AG08396 (cell line): ENCODE measurements at regions not wholly inside any gene's neighbourhood (a gene's known extent, or its start where the extent isn't known, plus 50 kb on each side); places are given as distances from the start of the nearest gene placed in this dataset.
"Not testable (repeated sequence)": the region's sequence is repeated elsewhere in the genome, so short reads cannot be mapped to it uniquely, and the experiment has no call there.

Experiments used
- DNase-seq: peaks from one replicate; pipeline ENCODE4 v3.0.0; 2012; ENCODE audit warnings: low spot score, mixed read lengths

GRCh38 chr17:68097161-68097805 is 61.7 kb downstream of the KPNA2 start:
- no peak for DNase-seq

GRCh38 chr17:68099341-68099753 is 63.8 kb downstream of the KPNA2 start:
- DNase-seq, result not testable (repeated sequence)

- DNase-seq, result no peak
Measured at GRCh38 chr17:68100000-68100641, 64.6 kb downstream of the KPNA2 start.

- DNase-seq, result peak; percentile 93
Measured at GRCh38 chr17:68101075-68101986, 65.8 kb downstream of the KPNA2 start.

- DNase-seq, result no peak
Measured at GRCh38 chr17:68101987-68102314, 66.4 kb downstream of the KPNA2 start.

GRCh38 chr17:68102318-68102758 is 66.8 kb downstream of the KPNA2 start:
- DNase-seq, result no peak

- DNase-seq, result no peak
Measured at GRCh38 chr17:68103148-68103547, 67.6 kb downstream of the KPNA2 start.

- no peak for DNase-seq
Measured at GRCh38 chr17:68106085-68106484, 70.5 kb downstream of the KPNA2 start.

- DNase-seq, result no peak
Measured at GRCh38 chr17:68107373-68107772, 71.8 kb downstream of the KPNA2 start.

- DNase-seq, result no peak
Measured at GRCh38 chr17:68108313-68109000, 72.9 kb downstream of the KPNA2 start.

GRCh38 chr17:68109404-68109803 is 73.9 kb downstream of the KPNA2 start:
- not testable (repeated sequence) for DNase-seq

- not testable (repeated sequence) for DNase-seq
Measured at GRCh38 chr17:68116211-68116610, 80.7 kb downstream of the KPNA2 start.

GRCh38 chr17:68122587-68122986 is 87.1 kb downstream of the KPNA2 start:
- DNase-seq, result no peak

- no peak for DNase-seq
Measured at GRCh38 chr17:68125111-68125870, 89.8 kb downstream of the KPNA2 start.

- DNase-seq, result no peak
Measured at GRCh38 chr17:68127914-68128313, 92.4 kb downstream of the KPNA2 start.

GRCh38 chr17:68131456-68131855 is 95.9 kb downstream of the KPNA2 start:
- DNase-seq, result no peak

- DNase-seq, result no peak
Measured at GRCh38 chr17:68133346-68134045, 98.0 kb downstream of the KPNA2 start.

- no peak for DNase-seq
Measured at GRCh38 chr17:68134046-68134637, 98.6 kb downstream of the KPNA2 start.

- DNase-seq, result no peak
Measured at GRCh38 chr17:68134731-68135130, 99.2 kb downstream of the KPNA2 start.

GRCh38 chr17:68135141-68135887 is 99.8 kb downstream of the KPNA2 start:
- DNase-seq, result no peak
